Smooth muscle cell (in vitro differentiated cells): ENCODE measurements at regions not wholly inside any gene's neighbourhood (a gene's known extent, or its start where the extent isn't known, plus 50 kb on each side); places are given as distances from the start of the nearest gene placed in this dataset.

Experiments used
- DNase-seq: peaks from one replicate; lab custom pipeline; 2025; ENCODE audit not compliant: unreplicated experiment; lab: John Stamatoyannopoulos, UW
- H2AFZ ChIP-seq: fragments of 200-600 bp; sonication (generic); 2 replicates; pipeline ENCODE4 v1.6.0; 2016; ENCODE audit warnings: antibody characterized with exemption, low read depth, mild to moderate bottlenecking
- H3F3A ChIP-seq: fragments of 200-600 bp; sonication (generic); 2 replicates; pipeline ENCODE4 v1.6.0; 2017; ENCODE audit warnings: antibody characterized with exemption, low read depth
- H3K27ac ChIP-seq: fragments of 200-600 bp; sonication (generic); 2 replicates; pipeline ENCODE4 v1.5.1; 2016; ENCODE audit warnings: low read depth, mild to moderate bottlenecking
- H3K27me3 ChIP-seq: fragments of 200-600 bp; sonication (generic); 2 replicates; pipeline ENCODE4 v1.6.1; 2016; ENCODE audit warnings: low read depth, mild to moderate bottlenecking
- H3K36me3 ChIP-seq: fragments of 200-600 bp; sonication (generic); 2 replicates; pipeline ENCODE4 v1.5.1; 2016; ENCODE audit warnings: low read depth
- H3K4me1 ChIP-seq: fragments of 200-600 bp; sonication (generic); 2 replicates; pipeline ENCODE4 v1.5.1; 2016; ENCODE audit warnings: low read depth
- H3K4me2 ChIP-seq: fragments of 200-600 bp; sonication (generic); 2 replicates; pipeline ENCODE4 v1.6.0; 2016; ENCODE audit warnings: mild to moderate bottlenecking
- H3K4me3 ChIP-seq: fragments of 200-600 bp; sonication (generic); 2 replicates; pipeline ENCODE4 v1.5.1; 2016; ENCODE audit warnings: mild to moderate bottlenecking
- H3K79me2 ChIP-seq: fragments of 200-600 bp; sonication (generic); 2 replicates; pipeline ENCODE4 v1.6.0; 2016; ENCODE audit warnings: low read depth, mild to moderate bottlenecking
- H3K9ac ChIP-seq: fragments of 200-600 bp; sonication (generic); 2 replicates; pipeline ENCODE4 v1.6.0; 2016; ENCODE audit warnings: low read depth
- H3K9me3 ChIP-seq: fragments of 200-600 bp; sonication (generic); replicated peaks from 2 replicates; pipeline ENCODE4 v1.5.1; 2016; ENCODE audit warnings: low read depth
- H4K20me1 ChIP-seq: fragments of 200-600 bp; sonication (generic); 2 replicates; pipeline ENCODE4 v1.6.0; 2016; ENCODE audit warnings: low read depth
- WGBS: methylation state at CpG from one replicate; pipeline ENCODE4 v1.1.7; 2016; ENCODE audit warnings: low lambda C conversion rate; 5-methylcytosine and 5-hydroxymethylcytosine counted together
- TF ChIP-seq, protein P1 (sequence below): fragments of 200-600 bp; sonication (generic); IDR thresholded peaks from 2 replicates; pipeline ENCODE4 v1.5.1; 2017; ENCODE audit warnings: borderline replicate concordance, mild to moderate bottlenecking, antibody characterized with exemption; ENCODE audit not compliant: insufficient read depth, poor library complexity, severe bottlenecking

DNA sequence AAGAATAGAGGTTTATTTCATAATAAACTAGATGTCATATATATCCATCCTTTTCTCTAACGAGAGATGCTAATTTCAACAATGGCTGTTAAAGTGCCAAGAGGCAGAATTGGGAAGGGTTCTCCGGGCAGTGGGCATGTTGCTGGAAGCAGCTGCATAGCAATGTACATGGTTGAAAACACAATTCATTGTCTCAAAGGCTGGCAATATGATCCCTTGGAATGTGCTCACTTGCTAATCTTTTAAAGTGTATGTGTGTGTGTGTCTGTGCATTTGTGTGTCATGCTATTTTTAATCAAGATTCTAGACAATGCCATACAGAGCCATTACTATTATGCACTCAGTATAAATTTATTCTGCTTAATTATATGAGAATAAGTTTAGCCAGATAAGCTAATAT is 1020.3 kb downstream of the NAALADL2 start:
- no peaks in the 10 kb centered on the region for H3K79me2 ChIP-seq
- no peaks in the 10 kb centered on the region for H3K4me1 ChIP-seq
- WGBS = 94% methylated on average over 2 of the region's 2 CpGs
- no peak overlapping the region for H3K4me2 ChIP-seq
- no peak overlapping the region for H3K4me3 ChIP-seq
- H3K27me3 ChIP-seq = no peaks in the 10 kb centered on the region
- H3K27ac ChIP-seq = no peak overlapping the region
- no peak overlapping the region for H2AFZ ChIP-seq
- H3K9ac ChIP-seq = no peak overlapping the region
- no peaks in the 10 kb centered on the region for H3F3A ChIP-seq
- TF ChIP-seq, protein P1, sequence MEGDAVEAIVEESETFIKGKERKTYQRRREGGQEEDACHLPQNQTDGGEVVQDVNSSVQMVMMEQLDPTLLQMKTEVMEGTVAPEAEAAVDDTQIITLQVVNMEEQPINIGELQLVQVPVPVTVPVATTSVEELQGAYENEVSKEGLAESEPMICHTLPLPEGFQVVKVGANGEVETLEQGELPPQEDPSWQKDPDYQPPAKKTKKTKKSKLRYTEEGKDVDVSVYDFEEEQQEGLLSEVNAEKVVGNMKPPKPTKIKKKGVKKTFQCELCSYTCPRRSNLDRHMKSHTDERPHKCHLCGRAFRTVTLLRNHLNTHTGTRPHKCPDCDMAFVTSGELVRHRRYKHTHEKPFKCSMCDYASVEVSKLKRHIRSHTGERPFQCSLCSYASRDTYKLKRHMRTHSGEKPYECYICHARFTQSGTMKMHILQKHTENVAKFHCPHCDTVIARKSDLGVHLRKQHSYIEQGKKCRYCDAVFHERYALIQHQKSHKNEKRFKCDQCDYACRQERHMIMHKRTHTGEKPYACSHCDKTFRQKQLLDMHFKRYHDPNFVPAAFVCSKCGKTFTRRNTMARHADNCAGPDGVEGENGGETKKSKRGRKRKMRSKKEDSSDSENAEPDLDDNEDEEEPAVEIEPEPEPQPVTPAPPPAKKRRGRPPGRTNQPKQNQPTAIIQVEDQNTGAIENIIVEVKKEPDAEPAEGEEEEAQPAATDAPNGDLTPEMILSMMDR = no peak
- H3K36me3 ChIP-seq = no peaks in the 10 kb centered on the region
- no peaks in the 10 kb centered on the region for H4K20me1 ChIP-seq
- no peak for DNase-seq
- H3K9me3 ChIP-seq = no peaks in the 10 kb centered on the region

DNA sequence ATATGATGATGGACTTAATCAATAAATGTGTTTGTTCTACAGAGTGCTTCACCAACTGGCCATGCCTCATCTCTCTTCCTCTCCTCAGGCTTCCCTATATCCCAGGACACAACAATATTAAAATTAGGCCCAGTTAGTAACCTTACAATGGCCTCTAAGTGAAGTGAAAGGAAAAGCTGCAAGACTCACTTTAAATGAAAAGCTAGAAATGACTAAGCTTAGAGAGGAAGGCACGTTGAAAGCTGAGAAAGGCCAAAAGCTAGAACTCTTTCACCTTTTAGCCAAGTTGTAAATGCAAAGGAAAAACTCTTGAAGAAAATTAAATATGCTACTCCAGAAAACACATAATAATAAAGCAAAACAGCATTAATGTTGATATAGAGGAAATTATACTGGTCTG is 1010.3 kb downstream of the NAALADL2 start:
- Histone ChIP-seq H3K4me1 (no peaks in the 10 kb centered on the region), H2AFZ (no peak overlapping the region), H3K79me2 (no peaks in the 10 kb centered on the region), H3F3A (no peaks in the 10 kb centered on the region), H3K9ac (no peak overlapping the region), H3K9me3 (no peaks in the 10 kb centered on the region), H3K4me3 (no peak overlapping the region), H3K36me3 (no peaks in the 10 kb centered on the region), H3K4me2 (no peak overlapping the region), H4K20me1 (no peaks in the 10 kb centered on the region), H3K27ac (no peak overlapping the region), H3K27me3 (no peaks in the 10 kb centered on the region)
- WGBS = 78% methylated on average over 1 of the region's 1 CpG
- DNase-seq = no peak
- TF ChIP-seq, protein P1 = no peak

DNA sequence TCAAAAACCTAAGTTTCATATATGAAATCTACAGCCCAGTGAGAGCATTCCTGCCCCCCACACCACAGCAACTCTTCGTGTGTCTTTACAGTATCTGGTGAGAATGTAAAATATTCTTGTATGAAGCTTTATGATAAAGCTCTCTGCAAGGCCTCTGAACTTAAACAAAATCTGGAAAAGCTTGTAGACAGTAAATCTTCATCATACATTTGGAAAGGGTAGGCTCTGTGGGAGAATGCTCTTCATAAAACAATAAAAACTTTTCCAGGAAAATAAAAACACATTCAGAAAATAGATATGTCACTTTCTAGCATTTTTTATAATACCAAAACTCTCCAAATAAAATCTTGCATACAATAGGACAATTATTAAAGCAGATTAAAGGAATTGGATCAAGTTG is 1009.5 kb downstream of the NAALADL2 start:
- H3K27me3 ChIP-seq = no peaks in the 10 kb centered on the region
- H3K4me2 ChIP-seq = no peak overlapping the region
- H2AFZ ChIP-seq = no peak overlapping the region
- H3K9ac ChIP-seq = no peak overlapping the region
- TF ChIP-seq, protein P1 = no peak
- no peaks in the 10 kb centered on the region for H4K20me1 ChIP-seq
- H3K9me3 ChIP-seq = no peaks in the 10 kb centered on the region
- H3K27ac ChIP-seq = no peak overlapping the region
- WGBS = 75% methylated on average over 1 of the region's 1 CpG
- H3F3A ChIP-seq = no peaks in the 10 kb centered on the region
- no peaks in the 10 kb centered on the region for H3K4me1 ChIP-seq
- H3K79me2 ChIP-seq = no peaks in the 10 kb centered on the region
- DNase-seq = no peak
- H3K4me3 ChIP-seq = no peak overlapping the region
- H3K36me3 ChIP-seq = no peaks in the 10 kb centered on the region

DNA sequence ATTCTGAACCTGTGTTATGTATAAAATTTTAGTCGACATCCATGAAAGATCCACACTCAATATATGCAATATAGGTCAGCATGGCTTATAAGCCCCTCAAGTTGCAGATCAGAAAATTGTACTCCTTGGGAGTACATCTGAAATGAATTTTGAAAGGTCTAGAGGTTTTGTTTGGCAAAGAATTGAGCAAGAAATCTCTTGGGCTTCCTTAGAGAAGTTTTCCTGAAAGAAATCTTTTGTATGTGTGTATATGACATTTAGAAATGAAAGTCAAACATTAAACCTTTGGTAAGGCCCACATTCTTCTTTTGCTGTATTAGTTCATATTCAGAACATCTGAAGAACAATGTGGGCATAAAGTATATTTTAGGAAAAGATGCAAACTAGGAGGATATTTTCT is 1006.6 kb downstream of the NAALADL2 start:
- no peak for DNase-seq
- no peak overlapping the region for H3K9ac ChIP-seq
- H3K27ac ChIP-seq = no peak overlapping the region
- no peak overlapping the region for H2AFZ ChIP-seq
- H3K4me3 ChIP-seq = no peak overlapping the region
- no peaks in the 10 kb centered on the region for H3K9me3 ChIP-seq
- whole genome bisulfite sequencing = 91% methylated on average over 1 of the region's 1 CpG
- no peaks in the 10 kb centered on the region for H3F3A ChIP-seq
- H4K20me1 ChIP-seq = no peaks in the 10 kb centered on the region
- no peaks in the 10 kb centered on the region for H3K36me3 ChIP-seq
- no peaks in the 10 kb centered on the region for H3K4me1 ChIP-seq
- no peaks in the 10 kb centered on the region for H3K27me3 ChIP-seq
- TF ChIP-seq, protein P1 = no peak
- no peak overlapping the region for H3K4me2 ChIP-seq
- no peaks in the 10 kb centered on the region for H3K79me2 ChIP-seq
